Body of pancreas (tissue), 4 donors: ENCODE measurements at regions not wholly inside any gene's neighbourhood (a gene's known extent, or its start where the extent isn't known, plus 50 kb on each side); places are given as distances from the start of the nearest gene placed in this dataset.

Experiments used
- CTCF ChIP-seq, 7 experiments: fragments of 450-650 bp in 4 of 7; fragments of 200-600 bp in 3 of 7; sonication (generic) in 3 of 7; IDR thresholded peaks; one replicate each; pipeline ENCODE4 v1.5.1; 2016 to 2019; ENCODE audit warnings: antibody characterized with exemption in 7 of 7
- POLR2A ChIP-seq, 3 donors: fragments of 450-650 bp; IDR thresholded peaks; one replicate each; pipeline ENCODE4 v1.6.1; 2016; ENCODE audit warnings: antibody characterized with exemption in 3 of 3, mild to moderate bottlenecking in 2 of 3

GRCh38 chr3:152039887-152040286 lies 166.4 kb downstream of the SUCNR1 start:
- TF ChIP-seq CTCF (IDR thresholded peaks at IDR 0.05) (no peak), POLR2A (IDR thresholded peaks at IDR 0.05) (no peak)
